ENCODE measurements at regions not wholly inside any gene's neighbourhood (a gene's known extent, or its start where the extent isn't known, plus 50 kb on each side); places are given as distances from the start of the nearest gene placed in this dataset.

GRCh38 chr6:159440349-159440748 is 252.7 kb downstream of the SOD2 start:
- CTCF ChIA-PET (ENCODE audit: unreplicated experiment) = no interaction called here

GRCh38 chr6:159439651-159440050 is 253.4 kb downstream of the SOD2 start:
- no peak overlapping the region for H3K4me3 ChIP-seq (ENCODE audit: low read depth, low read length, poor library complexity, severe bottlenecking)
- ChIA-PET POLR2A (interaction anchor here (0.7 to 1.5 kb wide), 3 partner anchors 16 to 22 kb away, joined by 3 to 6 read pairs (median 3); no protein-coding TSS in a partner anchor), CTCF (ENCODE audit: unreplicated experiment) (no interaction called here)
- peaks cover 22% of the 10 kb centered on the region for H3K4me1 ChIP-seq (ENCODE audit: insufficient read depth, low read length, poor library complexity, severe bottlenecking)
- TF ChIP-seq CTCF (conservative IDR thresholded peaks at IDR 0.05; ENCODE audit: low read length) = no peak
- TF ChIP-seq EZH2phosphoT487 (IDR thresholded peaks at IDR 0.05; ENCODE audit: borderline replicate concordance, low read depth, low read length) = no peak
- no TSS peak for BruUV-seq (replicated peaks)
- no peak for DNase-seq (ENCODE audit: low spot score)
- no peak overlapping the region for H3K27ac ChIP-seq (ENCODE audit: low read depth, low read length, poor library complexity, severe bottlenecking)
- intact Hi-C loops (cut with micrococcal nuclease; ENCODE audit: unreplicated experiment) = no loop called here
- no peaks in the 10 kb centered on the region for H3K36me3 ChIP-seq (ENCODE audit: insufficient read depth, low read length)
- no peaks in the 10 kb centered on the region for H3K9me2 ChIP-seq (ENCODE audit: insufficient read depth, low read length)
- no peak overlapping the region for H2AFZ ChIP-seq (ENCODE audit: low read length)
- no peaks in the 10 kb centered on the region for H3K79me2 ChIP-seq (ENCODE audit: insufficient read depth, low read depth, low read length)
- no peaks in the 10 kb centered on the region for H4K20me1 ChIP-seq (ENCODE audit: insufficient read depth, low read length)
- H3K9me3 ChIP-seq (ENCODE audit: low read length) = 0 out of 2 replicates have a peak, but pooled peaks cover 2% of the 10 kb centered on the region
- H3K4me2 ChIP-seq (ENCODE audit: low read length) = no peak overlapping the region

More at GRCh38 chr6:159440349-159440748, 252.7 kb downstream of the SOD2 start:
- no TSS peak for BruUV-seq (replicated peaks)
- peaks cover 22% of the 10 kb centered on the region for H3K4me1 ChIP-seq (ENCODE audit: insufficient read depth, low read length, poor library complexity, severe bottlenecking)
- H3K27ac ChIP-seq (ENCODE audit: low read depth, low read length, poor library complexity, severe bottlenecking) = no peak overlapping the region
- H3K9me3 ChIP-seq (ENCODE audit: low read length) = no peaks in the 10 kb centered on the region
- no peak overlapping the region for H3K4me3 ChIP-seq (ENCODE audit: low read depth, low read length, poor library complexity, severe bottlenecking)
- no peak overlapping the region for H3K4me2 ChIP-seq (ENCODE audit: low read length)
- no peak for DNase-seq (ENCODE audit: low spot score)
- intact Hi-C loops (cut with micrococcal nuclease; ENCODE audit: unreplicated experiment) = no loop called here
- no peaks in the 10 kb centered on the region for H4K20me1 ChIP-seq (ENCODE audit: insufficient read depth, low read length)
- H3K79me2 ChIP-seq (ENCODE audit: insufficient read depth, low read depth, low read length) = no peaks in the 10 kb centered on the region
- no peak for TF ChIP-seq CTCF (conservative IDR thresholded peaks at IDR 0.05; ENCODE audit: low read length)
- no peak for TF ChIP-seq EZH2phosphoT487 (IDR thresholded peaks at IDR 0.05; ENCODE audit: borderline replicate concordance, low read depth, low read length)
- POLR2A ChIA-PET = interaction anchor here (0.7 to 1.5 kb wide), 3 partner anchors 17 to 21 kb away, joined by 3 to 6 read pairs (median 3); no protein-coding TSS in a partner anchor
- H3K36me3 ChIP-seq (ENCODE audit: insufficient read depth, low read length) = no peaks in the 10 kb centered on the region
- no peaks in the 10 kb centered on the region for H3K9me2 ChIP-seq (ENCODE audit: insufficient read depth, low read length)
- no peak overlapping the region for H2AFZ ChIP-seq (ENCODE audit: low read length)

- no peaks in the 10 kb centered on the region for H4K20me1 ChIP-seq (ENCODE audit: insufficient read depth, low read length)
- DNase-seq (ENCODE audit: low spot score) = peak; percentile 65
- no peaks in the 10 kb centered on the region for H3K79me2 ChIP-seq (ENCODE audit: insufficient read depth, low read depth, low read length)
- H3K36me3 ChIP-seq (ENCODE audit: insufficient read depth, low read length) = no peaks in the 10 kb centered on the region
- H3K9me3 ChIP-seq (ENCODE audit: low read length) = peaks cover 15% of the 10 kb centered on the region
- peak overlapping the region; percentile 42 for H3K4me2 ChIP-seq (ENCODE audit: low read length)
- ChIA-PET POLR2A (no interaction called here), CTCF (ENCODE audit: unreplicated experiment) (no interaction called here)
- no TSS peak for BruUV-seq (replicated peaks)
- H2AFZ ChIP-seq (ENCODE audit: low read length) = peak overlapping the region; percentile 49
- H3K9me2 ChIP-seq (ENCODE audit: insufficient read depth, low read length) = no peaks in the 10 kb centered on the region
- TF ChIP-seq EZH2phosphoT487 (IDR thresholded peaks at IDR 0.05; ENCODE audit: borderline replicate concordance, low read depth, low read length) = no peak
- no peak for TF ChIP-seq CTCF (conservative IDR thresholded peaks at IDR 0.05; ENCODE audit: low read length)
- peak overlapping the region; percentile 34 for H3K27ac ChIP-seq (ENCODE audit: low read depth, low read length, poor library complexity, severe bottlenecking)
- peaks cover 22% of the 10 kb centered on the region for H3K4me1 ChIP-seq (ENCODE audit: insufficient read depth, low read length, poor library complexity, severe bottlenecking)
- intact Hi-C loops (cut with micrococcal nuclease; ENCODE audit: unreplicated experiment) = no loop called here
- H3K4me3 ChIP-seq (ENCODE audit: low read depth, low read length, poor library complexity, severe bottlenecking) = no peak overlapping the region
Measured at GRCh38 chr6:159438106-159438505, 254.9 kb downstream of the SOD2 start.

All from OCI-LY7 (cell line).